Esophagus muscularis mucosa (tissue), 4 donors: ENCODE measurements at regions not wholly inside any gene's neighbourhood (a gene's known extent, or its start where the extent isn't known, plus 50 kb on each side); places are given as distances from the start of the nearest gene placed in this dataset.

ENCODE experiments used
- CTCF ChIP-seq, 3 experiments: fragments of 200-600 bp in 2 of 3; fragments of 450-650 bp in 1 of 3; sonication (generic) in 2 of 3; IDR thresholded peaks; one replicate each; pipeline ENCODE4 v1.5.1; 2017 to 2019; ENCODE audit warnings: antibody characterized with exemption in 3 of 3, mild to moderate bottlenecking in 2 of 3, moderate library complexity in 1 of 3
- EP300 ChIP-seq: sonication (generic); formaldehyde crosslinking; IDR thresholded peaks from one replicate; pipeline ENCODE4 v1.6.1; 2017; ENCODE audit warnings: antibody characterized with exemption
- POLR2A ChIP-seq: fragments of 450-650 bp; IDR thresholded peaks from one replicate; pipeline ENCODE4 v1.6.1; 2017; ENCODE audit warnings: antibody characterized with exemption, moderate library complexity, mild to moderate bottlenecking, low read depth
- POLR2AphosphoS5 ChIP-seq, 2 donors: sonication (generic); formaldehyde crosslinking; IDR thresholded peaks; one replicate each; pipeline ENCODE4 v1.6.1; 2017; ENCODE audit warnings: antibody characterized with exemption in 2 of 2

GRCh38 chr1:238248356-238248755 is 357.6 kb upstream of the ZP4 start:
- TF ChIP-seq POLR2A (no peak), CTCF (IDR thresholded peaks at IDR 0.05) (no peak), POLR2AphosphoS5 (IDR thresholded peaks at IDR 0.05) (no peak), EP300 (no peak)
